ENCODE measurements at regions not wholly inside any gene's neighbourhood (a gene's known extent, or its start where the extent isn't known, plus 50 kb on each side); places are given as distances from the start of the nearest gene placed in this dataset.
A peak's percentile ranks its signal among the peaks of the same experiment; 100 is the strongest.
"Not testable (repeated sequence)": the region's sequence is repeated elsewhere in the genome, so short reads cannot be mapped to it uniquely, and the experiment has no call there.

- no peaks in the 10 kb centered on the region for H3K27me3 Mint-ChIP-seq
- no peak overlapping the region for H3K27ac Mint-ChIP-seq
- DNase-seq: no peak
These were observed 127.6 kb downstream of the CHD9NB start for GRCh38 chr16:52925143-52925542.

GRCh38 chr16:52924162-52924561, 128.5 kb downstream of the CHD9NB start:
- Mint-ChIP-seq H3K36me3 (ENCODE audit: low read depth) (no peaks in the 10 kb centered on the region), H3K27ac (no peak overlapping the region), H3K9me3 (no peaks in the 10 kb centered on the region), H3K4me1 (no peaks in the 10 kb centered on the region), H3K4me3 (no peak overlapping the region), H3K27me3 (no peaks in the 10 kb centered on the region)
- no peak for DNase-seq
- ChIA-PET POLR2A (no interaction called here), CTCF (no interaction called here)

More at GRCh38 chr16:52925143-52925542, 127.6 kb downstream of the CHD9NB start:
- Mint-ChIP-seq H3K4me3 (no peak overlapping the region), H3K36me3 (ENCODE audit: low read depth) (no peaks in the 10 kb centered on the region), H3K9me3 (no peaks in the 10 kb centered on the region), H3K4me1 (no peaks in the 10 kb centered on the region)
- ChIA-PET CTCF (no interaction called here), POLR2A (interaction anchor here (0.6 kb wide), 1 partner anchor 380 kb away, joined by 5 read pairs; no protein-coding TSS in a partner anchor)

DNA sequence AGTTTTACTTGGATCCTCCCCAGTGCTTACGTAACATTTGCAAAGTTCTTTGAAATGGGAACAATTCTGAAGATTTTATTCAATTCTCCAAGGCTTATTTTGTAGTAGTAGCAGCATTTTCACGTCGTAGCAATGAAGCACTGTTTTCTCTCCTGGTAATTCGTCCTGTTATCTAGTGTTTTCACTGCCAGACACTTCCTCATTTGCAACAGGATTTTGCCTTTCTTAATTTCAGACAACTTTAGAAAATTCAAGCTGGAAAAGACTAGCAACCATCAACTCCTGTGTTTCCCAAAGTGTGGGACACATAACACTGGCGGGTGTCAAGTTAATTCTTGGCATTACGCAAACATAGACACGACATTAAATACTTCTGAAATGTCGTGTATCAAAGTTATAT, 131.6 kb downstream of the CHD9NB start:
- no peaks in the 10 kb centered on the region for H3K4me1 Mint-ChIP-seq
- H3K9me3 Mint-ChIP-seq: no peaks in the 10 kb centered on the region
- DNase-seq: no peak
- no peak overlapping the region for H3K4me3 Mint-ChIP-seq
- no peak overlapping the region for H3K27ac Mint-ChIP-seq
- ChIA-PET POLR2A (no interaction called here), CTCF (no interaction called here)
- H3K36me3 Mint-ChIP-seq (ENCODE audit: low read depth): no peaks in the 10 kb centered on the region
- no peaks in the 10 kb centered on the region for H3K27me3 Mint-ChIP-seq

GRCh38 chr16:52920331-52920730, 132.4 kb downstream of the CHD9NB start:
- POLR2A ChIA-PET: no interaction called here
- no peak overlapping the region for H3K27ac Mint-ChIP-seq
- H3K9me3 Mint-ChIP-seq: no peaks in the 10 kb centered on the region
- no peak for DNase-seq
- H3K36me3 Mint-ChIP-seq (ENCODE audit: low read depth): no peaks in the 10 kb centered on the region
- CTCF ChIA-PET: no interaction called here
- H3K27me3 Mint-ChIP-seq: no peaks in the 10 kb centered on the region
- no peak overlapping the region for H3K4me3 Mint-ChIP-seq
- H3K4me1 Mint-ChIP-seq: no peaks in the 10 kb centered on the region

- no peaks in the 10 kb centered on the region for H3K27me3 Mint-ChIP-seq
- no peaks in the 10 kb centered on the region for H3K36me3 Mint-ChIP-seq (ENCODE audit: low read depth)
- H3K4me3 Mint-ChIP-seq: no peak overlapping the region
- CTCF ChIA-PET: no interaction called here
- H3K9me3 Mint-ChIP-seq: no peaks in the 10 kb centered on the region
- H3K4me1 Mint-ChIP-seq: no peaks in the 10 kb centered on the region
- no peak overlapping the region for H3K27ac Mint-ChIP-seq
- POLR2A ChIA-PET: no interaction called here
- DNase-seq: no peak
These were observed 138.3 kb downstream of the CHD9NB start for GRCh38 chr16:52914428-52914827.

GRCh38 chr16:52912565-52913173, 140.0 kb downstream of the CHD9NB start:
- H3K27me3 Mint-ChIP-seq: no peaks in the 10 kb centered on the region
- POLR2A ChIA-PET: no interaction called here

GRCh38 chr16:52908057-52908456, 144.6 kb downstream of the CHD9NB start:
- H3K9me3 Mint-ChIP-seq; CTCF ChIA-PET; H3K36me3 Mint-ChIP-seq (ENCODE audit: low read depth); DNase-seq; H3K4me3 Mint-ChIP-seq; H3K4me1 Mint-ChIP-seq; H3K27ac Mint-ChIP-seq; H3K27me3 Mint-ChIP-seq; POLR2A ChIA-PET: not testable (repeated sequence)

More at GRCh38 chr16:52912565-52913173, 140.0 kb downstream of the CHD9NB start:
- CTCF ChIA-PET: interaction anchor here (0.6 kb wide), 1 partner anchor 517 kb away, joined by 3 read pairs; no protein-coding TSS in a partner anchor
- no peaks in the 10 kb centered on the region for H3K36me3 Mint-ChIP-seq (ENCODE audit: low read depth)
- no peak overlapping the region for H3K27ac Mint-ChIP-seq
- peak; percentile 43 for DNase-seq
- no peaks in the 10 kb centered on the region for H3K9me3 Mint-ChIP-seq
- no peaks in the 10 kb centered on the region for H3K4me1 Mint-ChIP-seq
- no peak overlapping the region for H3K4me3 Mint-ChIP-seq

- Mint-ChIP-seq H3K27ac (no peak overlapping the region), H3K4me1 (no peaks in the 10 kb centered on the region), H3K27me3 (no peaks in the 10 kb centered on the region), H3K4me3 (no peak overlapping the region), H3K36me3 (ENCODE audit: low read depth) (no peaks in the 10 kb centered on the region), H3K9me3 (no peaks in the 10 kb centered on the region)
- ChIA-PET POLR2A (no interaction called here), CTCF (no interaction called here)
- no peak for DNase-seq
These were observed 146.4 kb downstream of the CHD9NB start for GRCh38 chr16:52906281-52906680.

DNA sequence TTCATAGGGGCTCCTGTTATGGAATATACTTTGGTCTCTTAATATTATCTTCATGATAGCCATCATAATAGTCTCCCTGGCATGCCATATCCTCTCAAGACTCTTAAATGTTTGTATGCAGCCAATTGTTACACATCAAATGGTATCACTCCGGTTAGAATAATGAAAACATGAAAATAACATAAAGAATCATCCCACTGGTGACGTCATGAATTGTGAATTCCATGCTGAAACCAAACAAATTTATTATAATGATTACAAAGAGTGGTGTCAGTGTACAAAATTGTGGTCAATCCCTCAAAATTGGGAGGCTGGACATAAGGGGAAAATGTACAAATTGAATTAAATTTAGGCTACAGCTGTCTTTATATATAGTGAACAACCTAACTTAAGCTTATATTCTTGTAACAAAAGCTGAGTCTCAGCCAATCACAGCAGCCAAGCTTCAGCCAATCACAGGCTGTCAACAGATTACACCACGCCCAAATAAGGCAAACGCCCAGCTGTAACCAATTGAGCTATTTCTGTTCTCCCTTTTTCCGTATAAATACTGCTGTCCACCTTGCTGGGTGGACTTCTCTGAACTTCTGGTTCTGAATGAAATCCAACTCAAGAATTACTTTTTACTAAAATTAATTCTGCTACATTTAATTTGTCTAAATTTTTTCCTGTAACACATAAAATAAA, 156.1 kb downstream of the CHD9NB start:
- no peaks in the 10 kb centered on the region for H3K27me3 Mint-ChIP-seq
- CTCF ChIA-PET: interaction anchor here (0.6 kb wide), 1 partner anchor 917 kb away, joined by 3 read pairs; no protein-coding TSS in a partner anchor
- H3K4me3 Mint-ChIP-seq: no peak overlapping the region
- H3K9me3 Mint-ChIP-seq: no peaks in the 10 kb centered on the region
- H3K36me3 Mint-ChIP-seq (ENCODE audit: low read depth): no peaks in the 10 kb centered on the region
- no peak overlapping the region for H3K27ac Mint-ChIP-seq
- DNase-seq: no peak
- POLR2A ChIA-PET: no interaction called here
- H3K4me1 Mint-ChIP-seq: no peaks in the 10 kb centered on the region

GRCh38 chr16:52874042-52874441, 178.7 kb downstream of the CHD9NB start:
- Mint-ChIP-seq H3K27ac (no peak overlapping the region), H3K4me1 (no peaks in the 10 kb centered on the region), H3K9me3 (no peaks in the 10 kb centered on the region), H3K4me3 (no peak overlapping the region), H3K27me3 (no peaks in the 10 kb centered on the region), H3K36me3 (ENCODE audit: low read depth) (no peaks in the 10 kb centered on the region)
- ChIA-PET CTCF (no interaction called here), POLR2A (no interaction called here)
- no peak for DNase-seq

DNA sequence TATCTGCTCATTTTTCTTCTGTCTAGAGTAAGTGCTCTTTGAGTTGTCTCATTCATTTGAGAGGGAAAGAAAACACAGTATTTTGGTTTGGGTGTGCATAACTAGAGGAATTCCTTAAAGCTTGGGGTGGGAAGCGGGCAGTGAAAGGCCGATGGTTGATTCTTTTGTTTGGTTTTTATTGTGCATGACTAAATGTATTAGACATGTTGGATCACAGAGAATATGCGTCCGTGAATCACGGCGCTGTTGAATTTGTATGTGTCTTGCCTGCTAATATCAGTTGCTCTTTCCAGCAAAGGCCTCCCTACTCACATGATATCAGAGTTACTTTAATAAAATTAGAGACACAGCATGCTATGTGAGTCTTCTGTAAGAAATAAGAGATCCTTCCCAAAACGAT, 180.0 kb downstream of the CHD9NB start:
- Mint-ChIP-seq H3K4me1 (no peaks in the 10 kb centered on the region), H3K36me3 (ENCODE audit: low read depth) (no peaks in the 10 kb centered on the region), H3K9me3 (peaks cover 2% of the 10 kb centered on the region), H3K27ac (no peak overlapping the region), H3K4me3 (no peak overlapping the region), H3K27me3 (no peaks in the 10 kb centered on the region)
- ChIA-PET CTCF (no interaction called here), POLR2A (no interaction called here)
- DNase-seq: no peak

- CTCF ChIA-PET: no interaction called here
- POLR2A ChIA-PET: no interaction called here
- Mint-ChIP-seq H3K27me3 (no peaks in the 10 kb centered on the region), H3K27ac (no peak overlapping the region), H3K9me3 (peaks cover 2% of the 10 kb centered on the region), H3K4me3 (no peak overlapping the region), H3K4me1 (no peaks in the 10 kb centered on the region), H3K36me3 (ENCODE audit: low read depth) (no peaks in the 10 kb centered on the region)
- no peak for DNase-seq
These were observed 181.2 kb downstream of the CHD9NB start for GRCh38 chr16:52871481-52871880.

DNA sequence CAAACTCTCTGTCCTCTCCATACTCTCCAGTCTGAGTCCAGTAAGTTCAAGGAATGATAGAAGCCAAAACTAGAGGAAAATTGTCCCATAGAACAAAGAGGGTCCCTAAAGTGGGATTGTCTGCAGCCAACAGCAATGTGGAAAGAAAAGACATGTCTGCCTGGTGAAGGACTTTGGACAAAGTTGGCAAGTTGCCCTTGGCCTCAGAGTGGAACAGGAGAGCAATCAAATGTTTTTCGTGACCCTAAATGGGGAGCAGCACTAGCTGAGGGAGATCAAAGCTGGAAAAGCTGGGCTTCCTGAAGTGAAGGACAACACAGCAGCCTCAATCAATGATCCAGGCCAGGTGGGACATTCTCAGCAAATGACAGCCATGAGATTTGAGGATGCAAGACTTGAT, 183.5 kb downstream of the CHD9NB start:
- H3K27ac Mint-ChIP-seq: no peak overlapping the region
- no peaks in the 10 kb centered on the region for H3K36me3 Mint-ChIP-seq (ENCODE audit: low read depth)
- ChIA-PET POLR2A (no interaction called here), CTCF (no interaction called here)
- no peak overlapping the region for H3K4me3 Mint-ChIP-seq
- no peak for DNase-seq
- no peaks in the 10 kb centered on the region for H3K27me3 Mint-ChIP-seq
- H3K4me1 Mint-ChIP-seq: no peaks in the 10 kb centered on the region
- peaks cover 2% of the 10 kb centered on the region for H3K9me3 Mint-ChIP-seq

- Mint-ChIP-seq H3K4me3 (no peak overlapping the region), H3K9me3 (no peaks in the 10 kb centered on the region), H3K27ac (no peak overlapping the region), H3K4me1 (no peaks in the 10 kb centered on the region), H3K27me3 (no peaks in the 10 kb centered on the region), H3K36me3 (ENCODE audit: low read depth) (no peaks in the 10 kb centered on the region)
- ChIA-PET POLR2A (no interaction called here), CTCF (no interaction called here)
- no peak for DNase-seq
These were observed 189.7 kb downstream of the CHD9NB start for GRCh38 chr16:52863000-52863399.

Measured in activated CD4-positive, alpha-beta T cell treated with anti-CD3 and anti-CD28 coated beads, Interleukin-2, amount 10 ng/mL, durations not matched to agents 7 days and 5 days (primary cell).